Adrenal gland (tissue), 9 donors: ENCODE measurements at regions not wholly inside any gene's neighbourhood (a gene's known extent, or its start where the extent isn't known, plus 50 kb on each side); places are given as distances from the start of the nearest gene placed in this dataset.
A peak's percentile ranks its signal among the peaks of the same experiment; 100 is the strongest.

Experiments
- DNase-seq, 7 donors: peaks; one replicate each; pipeline ENCODE4 v3.0.0-alpha.2; 2019 to 2020
- H3K27ac ChIP-seq, 5 donors: fragments of 200-600 bp; sonication (generic) in 4 of 5; 1 replicate in 3 of 5; 2 replicates in 2 of 5; pipeline versions ENCODE4 v1.5.1 to v1.8.0; 2016 to 2020; ENCODE audit warnings: mild to moderate bottlenecking in 1 of 5
- H3K27me3 ChIP-seq: fragments of 200-600 bp; 2 replicates; pipeline ENCODE4 v1.8.0; 2021
- H3K36me3 ChIP-seq, 2 donors: fragments of 200-600 bp; replicated peaks in 1 of 2; 1 replicate in 1 of 2; 2 replicates in 1 of 2; pipeline versions ENCODE4 v1.5.1 to v1.8.0; 2018 to 2022
- H3K4me1 ChIP-seq, 2 donors: fragments of 200-600 bp; replicated peaks in 1 of 2; 1 replicate in 1 of 2; 2 replicates in 1 of 2; pipeline versions ENCODE4 v1.5.1 to v1.8.0; 2018 to 2021
- H3K4me3 ChIP-seq, 4 donors: fragments of 200-600 bp; sonication (generic) in 3 of 4; one replicate each; pipeline ENCODE4 v1.5.1; 2016 to 2018
- H3K9me3 ChIP-seq, 3 donors: fragments of 200-600 bp; sonication (generic) in 1 of 3; replicated peaks in 1 of 3; 1 replicate in 2 of 3; 2 replicates in 1 of 3; pipeline versions ENCODE4 v1.5.1 to v1.8.0; 2016 to 2021
- CTCF ChIP-seq, 6 experiments: fragments of 450-650 bp in 4 of 6; fragments of 200-600 bp in 2 of 6; sonication (generic) in 1 of 6; IDR thresholded peaks; 1 replicate in 5 of 6; 2 replicates in 1 of 6; pipeline versions ENCODE4 v1.5.1 to v1.8.0; 2016 to 2021; ENCODE audit warnings: antibody characterized with exemption in 6 of 6, mild to moderate bottlenecking in 2 of 6, moderate library complexity in 1 of 6
- POLR2A ChIP-seq, 2 donors: fragments of 450-650 bp; IDR thresholded peaks; one replicate each; pipeline ENCODE4 v1.6.1; 2017; ENCODE audit warnings: antibody characterized with exemption in 2 of 2, mild to moderate bottlenecking in 2 of 2, moderate library complexity in 1 of 2
- WGBS, 4 donors: extraction: QIAGEN DNeasy Blood & Tissue Kit in 2 of 4; methylation state at CpG; one replicate each; pipeline versions ENCODE4 v1.1.5 to v1.1.7; 2013 to 2017; 5-methylcytosine and 5-hydroxymethylcytosine counted together
- intact Hi-C, 2 donors: fragments of 100-400 bp; cut with DNase I; formaldehyde crosslinking; loops; one replicate each; pipeline versions ENCODE4 v1.14.1 to v1.15.0; 2022 to 2023
- donor health status: healthy with polysubstance abuse.
- donor health status: Bipolar disorder and iron deficiency.
- donor health status: DM: yes; HTN: yes; CAD: no.
- donor health status: DM: no; HTN: no; CAD: no.
- donor health status: DM: no; HTN: no; CAD: no.

- Histone ChIP-seq H3K4me1 (peaks cover 0 to 4% of the 10 kb centered on the region in 2 donors), H3K4me3 (no peak overlapping the region), H3K9me3 (no peaks in the 10 kb centered on the region), H3K27ac (no peak overlapping the region), H3K36me3 (no peaks in the 10 kb centered on the region), H3K27me3 (no peaks in the 10 kb centered on the region)
- no peak for DNase-seq
- TF ChIP-seq CTCF (IDR thresholded peaks at IDR 0.05) (no peak), POLR2A (IDR thresholded peaks at IDR 0.05) (no peak)
- WGBS, 4 donors, result 76 to 78% (median 76%) methylated on average over 2 of the region's 2 CpGs
- intact Hi-C loops, result no loop called here
Observed at GRCh38 chr5:54754878-54755277, 230.5 kb downstream of the ESM1 start.

- WGBS, 4 donors, result 92 to 95% (median 93%) methylated on average over 7 of the region's 7 CpGs
- H3K9me3 ChIP-seq, result no peaks in the 10 kb centered on the region
- intact Hi-C loops, result no loop called here
- peaks cover 0 to 4% of the 10 kb centered on the region in 2 donors for H3K4me1 ChIP-seq
- H3K27me3 ChIP-seq, result no peaks in the 10 kb centered on the region
- TF ChIP-seq CTCF (IDR thresholded peaks at IDR 0.05) (no peak), POLR2A (IDR thresholded peaks at IDR 0.05) (no peak)
- no peak overlapping the region for H3K4me3 ChIP-seq
- no peak for DNase-seq
- no peak overlapping the region for H3K27ac ChIP-seq
- H3K36me3 ChIP-seq, result no peaks in the 10 kb centered on the region
Observed at GRCh38 chr5:54754420-54754819, 231.0 kb downstream of the ESM1 start.

GRCh38 chr5:54753753-54754152 lies 231.6 kb downstream of the ESM1 start:
- no peak for TF ChIP-seq POLR2A (IDR thresholded peaks at IDR 0.05)
- no peak overlapping the region for H3K4me3 ChIP-seq
- H3K36me3 ChIP-seq, result no peaks in the 10 kb centered on the region
- no peak overlapping the region for H3K27ac ChIP-seq
- peaks cover 0 to 4% of the 10 kb centered on the region in 2 donors for H3K4me1 ChIP-seq
- no peaks in the 10 kb centered on the region for H3K9me3 ChIP-seq
- H3K27me3 ChIP-seq, result no peaks in the 10 kb centered on the region
- intact Hi-C loops, result no loop called here
- WGBS, 4 donors, result 83 to 92% (median 84%) methylated on average over 1 of the region's 1 CpG
- no peak for DNase-seq

- Histone ChIP-seq H3K27ac (no peak overlapping the region), H3K9me3 (no peaks in the 10 kb centered on the region), H3K27me3 (no peaks in the 10 kb centered on the region), H3K4me1 (peaks cover 0 to 4% of the 10 kb centered on the region in 2 donors), H3K4me3 (no peak overlapping the region), H3K36me3 (no peaks in the 10 kb centered on the region)
- intact Hi-C loops, result no loop called here
- TF ChIP-seq POLR2A (IDR thresholded peaks at IDR 0.05) (no peak), CTCF (IDR thresholded peaks at IDR 0.05) (no peak)
- peak in 1 of 7 donors; percentile 56 for DNase-seq
- 24 to 44% (median 31%) methylated on average over 4 of the region's 4 CpGs for WGBS, 4 donors
Observed at GRCh38 chr5:54753034-54753433, 232.4 kb downstream of the ESM1 start.

- Histone ChIP-seq H3K4me1 (peaks cover 0 to 28% of the 10 kb centered on the region in 2 donors), H3K36me3 (no peaks in the 10 kb centered on the region), H3K27ac (no peak overlapping the region), H3K9me3 (no peaks in the 10 kb centered on the region), H3K27me3 (no peaks in the 10 kb centered on the region), H3K4me3 (no peak overlapping the region)
- no peak for TF ChIP-seq POLR2A (IDR thresholded peaks at IDR 0.05)
- no peak for TF ChIP-seq CTCF (IDR thresholded peaks at IDR 0.05)
- no peak for DNase-seq
- intact Hi-C loops, result no loop called here
- WGBS, 4 donors, result 83 to 93% (median 87%) methylated on average over 4 of the region's 4 CpGs
Observed at GRCh38 chr5:54748527-54748926, 231.0 kb downstream of the SNX18 start.
